ENCODE measurements at regions not wholly inside any gene's neighbourhood (a gene's known extent, or its start where the extent isn't known, plus 50 kb on each side); places are given as distances from the start of the nearest gene placed in this dataset.

DNA sequence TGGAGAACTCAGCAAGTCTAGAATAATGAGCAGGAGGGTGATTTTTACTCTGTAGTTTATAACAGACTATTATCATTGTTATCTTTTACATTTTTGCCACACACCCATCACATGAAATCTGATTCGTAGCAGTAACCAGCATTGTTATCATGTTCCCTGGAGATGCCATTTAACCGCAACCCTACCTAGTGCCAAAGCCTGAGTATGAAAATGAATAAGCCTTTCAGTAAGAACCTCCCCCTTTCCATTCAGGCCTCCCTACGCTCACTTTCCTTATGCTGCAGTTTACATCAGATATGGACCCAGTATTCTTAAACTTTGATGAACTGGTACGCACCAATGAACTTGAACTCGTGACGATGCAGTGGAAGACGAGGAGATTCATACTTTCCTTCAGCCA, 158.7 kb upstream of the SPRED1 start:
- DNase-seq (ENCODE audit: low read depth) (no peak), FAIRE-seq (no peak)
- TF ChIP-seq, protein P1, sequence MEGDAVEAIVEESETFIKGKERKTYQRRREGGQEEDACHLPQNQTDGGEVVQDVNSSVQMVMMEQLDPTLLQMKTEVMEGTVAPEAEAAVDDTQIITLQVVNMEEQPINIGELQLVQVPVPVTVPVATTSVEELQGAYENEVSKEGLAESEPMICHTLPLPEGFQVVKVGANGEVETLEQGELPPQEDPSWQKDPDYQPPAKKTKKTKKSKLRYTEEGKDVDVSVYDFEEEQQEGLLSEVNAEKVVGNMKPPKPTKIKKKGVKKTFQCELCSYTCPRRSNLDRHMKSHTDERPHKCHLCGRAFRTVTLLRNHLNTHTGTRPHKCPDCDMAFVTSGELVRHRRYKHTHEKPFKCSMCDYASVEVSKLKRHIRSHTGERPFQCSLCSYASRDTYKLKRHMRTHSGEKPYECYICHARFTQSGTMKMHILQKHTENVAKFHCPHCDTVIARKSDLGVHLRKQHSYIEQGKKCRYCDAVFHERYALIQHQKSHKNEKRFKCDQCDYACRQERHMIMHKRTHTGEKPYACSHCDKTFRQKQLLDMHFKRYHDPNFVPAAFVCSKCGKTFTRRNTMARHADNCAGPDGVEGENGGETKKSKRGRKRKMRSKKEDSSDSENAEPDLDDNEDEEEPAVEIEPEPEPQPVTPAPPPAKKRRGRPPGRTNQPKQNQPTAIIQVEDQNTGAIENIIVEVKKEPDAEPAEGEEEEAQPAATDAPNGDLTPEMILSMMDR (IDR thresholded peaks at IDR 0.05; ENCODE audit: insufficient read depth, low read length, severe bottlenecking), result no peak
- Histone ChIP-seq H3K36me3 (ENCODE audit: control insufficient read depth, insufficient read depth, low read length) (no peaks in the 10 kb centered on the region), H3K27me3 (ENCODE audit: control insufficient read depth, insufficient read depth, low read length) (no peaks in the 10 kb centered on the region), H3K4me3 (ENCODE audit: low read depth, low read length) (no peak overlapping the region)

DNA sequence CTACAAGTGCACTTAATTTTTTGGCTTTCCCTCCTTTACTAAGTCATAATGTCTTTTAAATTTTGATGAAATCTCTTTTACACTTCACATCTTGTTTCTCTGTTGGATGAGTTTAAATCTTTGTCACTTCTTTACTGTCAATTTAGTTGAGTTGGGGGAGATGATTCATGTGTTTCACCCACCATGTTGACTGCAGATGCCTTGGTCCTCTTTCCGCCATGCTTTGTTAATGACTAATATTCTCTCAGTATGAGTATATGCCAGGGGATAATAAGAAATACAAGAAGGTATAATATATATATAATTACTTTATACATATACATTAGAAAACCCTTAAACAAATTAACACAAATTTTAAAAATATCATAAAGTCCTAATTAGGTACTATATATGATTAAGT, 149.7 kb upstream of the SPRED1 start:
- no peak for FAIRE-seq
- DNase-seq (ENCODE audit: low read depth), result no peak
- Histone ChIP-seq H3K27me3 (ENCODE audit: control insufficient read depth, insufficient read depth, low read length) (no peaks in the 10 kb centered on the region), H3K4me3 (ENCODE audit: low read depth, low read length) (no peak overlapping the region), H3K36me3 (ENCODE audit: control insufficient read depth, insufficient read depth, low read length) (no peaks in the 10 kb centered on the region)
- TF ChIP-seq, protein P1 (IDR thresholded peaks at IDR 0.05; ENCODE audit: insufficient read depth, low read length, severe bottlenecking), result no peak

GRCh38 chr15:38103564-38103963, 149.1 kb upstream of the SPRED1 start:
- no peak overlapping the region for H3K4me3 ChIP-seq (ENCODE audit: low read depth, low read length)
- FAIRE-seq, result no peak
- H3K36me3 ChIP-seq (ENCODE audit: control insufficient read depth, insufficient read depth, low read length), result no peaks in the 10 kb centered on the region
- no peaks in the 10 kb centered on the region for H3K27me3 ChIP-seq (ENCODE audit: control insufficient read depth, insufficient read depth, low read length)
- no peak for DNase-seq (ENCODE audit: low read depth)
- TF ChIP-seq, protein P1 (IDR thresholded peaks at IDR 0.05; ENCODE audit: insufficient read depth, low read length, severe bottlenecking), result no peak

GRCh38 chr15:38111070-38111469, 141.6 kb upstream of the SPRED1 start:
- DNase-seq (ENCODE audit: low read depth) (no peak), FAIRE-seq (no peak)
- TF ChIP-seq, protein P1 (IDR thresholded peaks at IDR 0.05; ENCODE audit: insufficient read depth, low read length, severe bottlenecking), result no peak
- Histone ChIP-seq H3K4me3 (ENCODE audit: low read depth, low read length) (no peak overlapping the region), H3K36me3 (ENCODE audit: control insufficient read depth, insufficient read depth, low read length) (no peaks in the 10 kb centered on the region), H3K27me3 (ENCODE audit: control insufficient read depth, insufficient read depth, low read length) (no peaks in the 10 kb centered on the region)

DNA sequence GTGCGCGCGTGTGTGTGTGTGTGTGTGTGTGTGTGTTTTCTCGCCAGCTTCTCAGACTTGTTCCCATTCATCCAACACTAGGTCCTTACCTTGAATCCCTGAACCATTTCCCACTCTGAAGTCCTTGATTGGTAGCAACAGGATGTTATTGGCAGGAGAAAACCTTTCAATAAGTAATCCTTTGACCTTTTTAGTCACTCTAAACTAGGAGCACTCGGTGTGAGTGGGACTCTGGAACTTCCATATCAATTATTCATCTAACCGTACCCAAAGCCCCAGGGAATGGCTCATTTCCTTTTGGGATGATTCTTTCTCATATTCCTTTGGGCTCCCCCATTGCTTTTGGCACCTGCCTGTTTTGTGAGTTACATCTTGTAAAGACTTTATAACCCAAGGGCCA, 140.2 kb upstream of the SPRED1 start:
- FAIRE-seq (no peak), DNase-seq (ENCODE audit: low read depth) (no peak)
- TF ChIP-seq, protein P1 (IDR thresholded peaks at IDR 0.05; ENCODE audit: insufficient read depth, low read length, severe bottlenecking), result no peak
- no peaks in the 10 kb centered on the region for H3K27me3 ChIP-seq (ENCODE audit: control insufficient read depth, insufficient read depth, low read length)
- H3K4me3 ChIP-seq (ENCODE audit: low read depth, low read length), result no peak overlapping the region
- no peaks in the 10 kb centered on the region for H3K36me3 ChIP-seq (ENCODE audit: control insufficient read depth, insufficient read depth, low read length)

DNA sequence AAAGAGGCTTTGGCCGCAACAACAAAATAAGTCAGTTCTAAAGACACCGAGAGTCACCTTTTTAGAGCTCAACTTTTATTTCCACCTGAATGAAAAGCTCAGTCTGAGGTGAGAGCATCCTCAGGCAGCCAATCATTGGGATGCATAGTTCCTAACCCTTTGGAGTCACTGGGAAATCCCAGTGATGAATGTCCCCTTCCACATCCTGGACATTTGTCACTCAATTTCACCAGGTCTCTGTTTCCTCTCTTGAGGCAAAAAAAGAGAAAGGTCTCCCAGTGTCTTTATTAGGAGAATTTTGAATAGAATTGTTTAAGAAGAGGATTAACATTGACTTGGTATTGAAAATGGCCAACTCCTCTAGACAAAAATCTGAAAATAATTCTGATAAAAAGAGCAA, 137.5 kb upstream of the SPRED1 start:
- Histone ChIP-seq H3K27me3 (ENCODE audit: control insufficient read depth, insufficient read depth, low read length) (no peaks in the 10 kb centered on the region), H3K36me3 (ENCODE audit: control insufficient read depth, insufficient read depth, low read length) (no peaks in the 10 kb centered on the region), H3K4me3 (ENCODE audit: low read depth, low read length) (no peak overlapping the region)
- FAIRE-seq, result no peak
- no peak for DNase-seq (ENCODE audit: low read depth)
- TF ChIP-seq, protein P1 (IDR thresholded peaks at IDR 0.05; ENCODE audit: insufficient read depth, low read length, severe bottlenecking), result no peak
